Mucosa of descending colon (tissue), 3 donors: ENCODE measurements at regions not wholly inside any gene's neighbourhood (a gene's known extent, or its start where the extent isn't known, plus 50 kb on each side); places are given as distances from the start of the nearest gene placed in this dataset.

Source experiments
- ATAC-seq: fragments of 200-7000 bp; cut with Tn5 transposase; one replicate; pipeline ENCODE4 v1.9.1; 2020; ENCODE audit warnings: mild to moderate bottlenecking, moderate library complexity
- DNase-seq, 3 donors: peaks; one replicate each; pipeline ENCODE4 v3.0.0-alpha.2; 2020
- H3K36me3 ChIP-seq: fragments of 200-600 bp; one replicate; pipeline ENCODE4 v1.8.0; 2021; ENCODE audit warnings: low read depth, mild to moderate bottlenecking
- H3K4me1 ChIP-seq: fragments of 200-600 bp; one replicate; pipeline ENCODE4 v1.8.0; 2021; ENCODE audit warnings: low read depth, mild to moderate bottlenecking
- H3K4me3 ChIP-seq: fragments of 200-600 bp; one replicate; pipeline ENCODE4 v1.8.0; 2021; ENCODE audit warnings: mild to moderate bottlenecking
- H3K9me3 ChIP-seq: fragments of 200-600 bp; one replicate; pipeline ENCODE4 v1.8.0; 2021; ENCODE audit warnings: mild to moderate bottlenecking
- CTCF ChIP-seq: fragments of 200-600 bp; IDR thresholded peaks from one replicate; pipeline ENCODE4 v1.8.0; 2022; ENCODE audit warnings: antibody characterized with exemption, mild to moderate bottlenecking
- intact Hi-C, 2 donors: fragments of 100-400 bp; cut with DNase I in 1 of 2; cut with micrococcal nuclease in 1 of 2; formaldehyde crosslinking; loops; one replicate each; pipeline versions ENCODE4 v1.11.0 to v1.11.1; 2022; cut with DNase I, micrococcal nuclease
- donor health status: DM: no; HTN: no; CAD: no; lungs with moderate emphysema.
- donor health status: DM: no; HTN: no; CAD: no.
- donor health status: DM: no; HTN: yes; CAD: no.

DNA sequence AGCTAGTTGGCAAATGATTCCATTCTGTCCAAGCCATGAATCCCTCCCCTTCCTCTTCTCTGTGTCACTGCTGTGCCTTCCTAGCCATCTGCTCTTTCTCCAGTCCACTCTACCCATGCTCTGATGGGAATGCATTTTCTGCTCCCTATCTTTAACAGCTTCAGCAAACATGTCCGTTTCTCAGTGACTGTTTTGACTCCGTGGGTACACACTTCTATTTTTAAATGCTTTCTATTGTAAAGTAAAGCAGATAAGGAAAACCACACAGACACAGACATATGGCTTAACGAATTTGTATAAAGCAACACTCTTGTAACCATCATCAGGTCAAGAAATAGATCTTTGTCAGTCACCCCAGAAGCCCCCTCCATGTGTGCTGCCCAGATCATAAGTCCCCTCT is 72.4 kb upstream of the KLHL13 start:
- TF ChIP-seq CTCF = no peak
- Histone ChIP-seq H3K4me1 (no peaks in the 10 kb centered on the region), H3K36me3 (no peaks in the 10 kb centered on the region), H3K4me3 (no peak overlapping the region), H3K9me3 (no peaks in the 10 kb centered on the region)
- intact Hi-C loops = no loop called here
- ATAC-seq (peak; percentile 31), DNase-seq (no peak)

GRCh38 chrX:118189628-118190027 is 73.0 kb upstream of the KLHL13 start:
- H3K4me3 ChIP-seq = no peak overlapping the region
- intact Hi-C loops = no loop called here
- no peak for TF ChIP-seq CTCF
- ATAC-seq = peak; percentile 48
- H3K36me3 ChIP-seq = no peaks in the 10 kb centered on the region
- no peak for DNase-seq
- H3K9me3 ChIP-seq = no peaks in the 10 kb centered on the region
- H3K4me1 ChIP-seq = no peaks in the 10 kb centered on the region

DNA sequence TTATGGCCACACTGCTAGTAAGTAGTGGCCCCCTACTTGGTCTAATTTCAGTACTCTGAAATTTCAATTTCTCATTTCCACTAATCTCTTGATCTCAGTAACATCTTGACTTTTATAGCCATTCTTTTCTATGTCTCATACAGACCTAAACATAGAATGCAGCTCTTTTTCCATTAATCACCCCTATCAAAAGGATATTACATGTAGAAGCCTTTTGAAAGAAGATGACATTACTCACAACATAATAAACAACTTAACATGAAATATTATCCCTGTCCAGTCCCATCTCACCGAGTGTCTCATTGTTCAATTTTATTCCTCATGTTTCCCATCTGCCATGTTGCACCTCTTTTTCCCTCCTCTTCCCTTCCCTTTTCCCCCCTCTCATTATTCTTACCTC is 81.1 kb upstream of the KLHL13 start:
- intact Hi-C loops = no loop called here
- H3K4me1 ChIP-seq = no peaks in the 10 kb centered on the region
- no peaks in the 10 kb centered on the region for H3K9me3 ChIP-seq
- TF ChIP-seq CTCF = no peak
- DNase-seq (no peak), ATAC-seq (no peak)
- no peak overlapping the region for H3K4me3 ChIP-seq
- H3K36me3 ChIP-seq = no peaks in the 10 kb centered on the region

DNA sequence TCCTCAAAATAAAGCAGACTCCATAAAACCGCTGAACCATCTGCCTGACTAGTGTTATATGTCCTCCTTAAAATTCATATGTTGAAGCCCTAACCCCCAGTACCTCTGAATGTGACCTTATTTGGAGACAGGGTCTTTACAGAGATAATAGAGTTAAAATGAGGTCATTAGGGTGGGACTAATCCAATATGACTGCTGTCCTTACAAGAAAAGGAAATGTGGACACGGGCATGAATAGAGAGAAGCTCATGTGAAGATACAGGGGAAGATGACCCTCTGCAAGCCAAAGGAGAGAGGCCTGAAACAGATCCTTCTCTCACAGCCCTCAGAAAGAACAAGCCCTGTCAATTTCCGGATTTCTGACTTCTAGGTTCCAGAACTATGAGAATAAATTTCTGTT is 82.0 kb upstream of the KLHL13 start:
- no peaks in the 10 kb centered on the region for H3K4me1 ChIP-seq
- ATAC-seq (no peak), DNase-seq (no peak)
- no peaks in the 10 kb centered on the region for H3K36me3 ChIP-seq
- intact Hi-C loops = no loop called here
- no peaks in the 10 kb centered on the region for H3K9me3 ChIP-seq
- TF ChIP-seq CTCF = no peak
- H3K4me3 ChIP-seq = no peak overlapping the region

GRCh38 chrX:118199997-118200396 is 83.4 kb upstream of the KLHL13 start:
- TF ChIP-seq CTCF = no peak
- no peaks in the 10 kb centered on the region for H3K36me3 ChIP-seq
- no peak overlapping the region for H3K4me3 ChIP-seq
- intact Hi-C loops = no loop called here
- DNase-seq (no peak), ATAC-seq (no peak)
- H3K4me1 ChIP-seq = no peaks in the 10 kb centered on the region
- H3K9me3 ChIP-seq = no peaks in the 10 kb centered on the region
